CD14-positive monocyte (primary cell): ENCODE measurements at regions not wholly inside any gene's neighbourhood (a gene's known extent, or its start where the extent isn't known, plus 50 kb on each side); places are given as distances from the start of the nearest gene placed in this dataset.

Source experiments
- DNase-seq, 3 donors: peaks; one replicate each; pipeline ENCODE4 v3.0.0-alpha.2; 2011 to 2022
- H2AFZ ChIP-seq: 2 replicates; pipeline ENCODE4 v1.6.0; 2012; ENCODE audit warnings: mild to moderate bottlenecking, low read depth, low read length, inconsistent platforms; ENCODE audit not compliant: insufficient read depth, poor library complexity, severe bottlenecking
- H3K27ac ChIP-seq, 2 donors: 1 replicate in 1 of 2; 2 replicates in 1 of 2; pipeline ENCODE4 v1.5.1; 2012 to 2013; ENCODE audit warnings: low read length in 2 of 2, control low read depth in 1 of 2, inconsistent platforms in 1 of 2, low read depth in 1 of 2, mild to moderate bottlenecking in 1 of 2
- H3K27me3 ChIP-seq, 2 donors: one replicate each; pipeline versions ENCODE4 v1.6.0 to v1.6.1; 2011 to 2013; ENCODE audit warnings: low read length in 2 of 2; ENCODE audit not compliant: control insufficient read depth in 2 of 2, insufficient read depth in 2 of 2
- H3K36me3 ChIP-seq, 2 donors: replicated peaks in 1 of 2; 1 replicate in 1 of 2; 2 replicates in 1 of 2; pipeline versions ENCODE4 v1.5.1 to v1.6.1; 2012 to 2013; ENCODE audit warnings: low read length in 2 of 2, control low read depth in 1 of 2, inconsistent platforms in 1 of 2, mild to moderate bottlenecking in 1 of 2; ENCODE audit not compliant: insufficient read depth in 2 of 2, control insufficient read depth in 1 of 2
- H3K4me1 ChIP-seq, 2 donors: 1 replicate in 1 of 2; 2 replicates in 1 of 2; pipeline versions ENCODE4 v1.5.1 to v1.6.1; 2012 to 2013; ENCODE audit warnings: low read length in 2 of 2, control low read depth in 1 of 2, inconsistent platforms in 1 of 2, mild to moderate bottlenecking in 1 of 2, moderate library complexity in 1 of 2; ENCODE audit not compliant: insufficient read depth in 2 of 2, control insufficient read depth in 1 of 2
- H3K4me2 ChIP-seq: replicated peaks from 2 replicates; pipeline ENCODE3; 2012; ENCODE audit warnings: low read length, moderate library complexity, mild to moderate bottlenecking; ENCODE audit not compliant: poor library complexity, severe bottlenecking; ENCODE audit errors: extremely low read depth
- H3K4me3 ChIP-seq, 3 experiments: fragments of 200-600 bp in 1 of 3; sonication (generic) in 1 of 3; replicated peaks in 1 of 3; 1 replicate in 2 of 3; 2 replicates in 1 of 3; pipeline ENCODE4 v1.5.1; 2011 to 2013; ENCODE audit warnings: low read length in 3 of 3, mild to moderate bottlenecking in 3 of 3, control low read depth in 2 of 3, low read depth in 2 of 3, inconsistent platforms in 1 of 3, moderate library complexity in 1 of 3
- H3K79me2 ChIP-seq: 2 replicates; pipeline ENCODE4 v1.6.0; 2012; ENCODE audit warnings: mild to moderate bottlenecking, control low read depth, inconsistent platforms, low read length, moderate library complexity; ENCODE audit not compliant: insufficient read depth
- H3K9ac ChIP-seq: 2 replicates; pipeline ENCODE4 v1.6.0; 2017; ENCODE audit warnings: low read length, mild to moderate bottlenecking; ENCODE audit not compliant: insufficient read depth, poor library complexity, severe bottlenecking
- H3K9me3 ChIP-seq, 2 donors: replicated peaks in 1 of 2; 1 replicate in 1 of 2; 2 replicates in 1 of 2; pipeline versions ENCODE4 v1.5.1 to v1.6.1; 2012 to 2013; ENCODE audit warnings: low read length in 2 of 2, control low read depth in 1 of 2; ENCODE audit not compliant: control insufficient read depth in 1 of 2, insufficient read depth in 1 of 2
- H4K20me1 ChIP-seq: 2 replicates; pipeline ENCODE4 v1.6.0; 2012; ENCODE audit warnings: mild to moderate bottlenecking, low read length, control low read depth, moderate library complexity; ENCODE audit not compliant: insufficient read depth
- H3K27ac Mint-ChIP-seq, 7 donors: one replicate each; pipeline ENCODE4 v1.8.0; 2020; ENCODE audit warnings: mild to moderate bottlenecking in 7 of 7, mixed read lengths in 7 of 7, moderate library complexity in 6 of 7, inconsistent platforms in 2 of 7
- H3K27me3 Mint-ChIP-seq, 3 donors: one replicate each; pipeline ENCODE4 v1.8.0; 2021 to 2022; ENCODE audit warnings: low read depth in 3 of 3, mild to moderate bottlenecking in 3 of 3, mixed read lengths in 3 of 3, moderate library complexity in 3 of 3, inconsistent platforms in 1 of 3
- H3K36me3 Mint-ChIP-seq, 2 donors: one replicate each; pipeline ENCODE4 v1.8.0; 2020; ENCODE audit warnings: mixed read lengths in 2 of 2, inconsistent platforms in 1 of 2, mild to moderate bottlenecking in 1 of 2
- H3K4me1 Mint-ChIP-seq: one replicate; pipeline ENCODE4 v1.8.0; 2020; ENCODE audit warnings: mild to moderate bottlenecking, mixed read lengths
- H3K4me3 Mint-ChIP-seq, 2 donors: one replicate each; pipeline ENCODE4 v1.8.0; 2020; ENCODE audit warnings: mild to moderate bottlenecking in 2 of 2, mixed read lengths in 2 of 2, moderate library complexity in 1 of 2
- H3K9me3 Mint-ChIP-seq, 7 donors: one replicate each; pipeline ENCODE4 v1.8.0; 2020 to 2022; ENCODE audit warnings: mixed read lengths in 7 of 7, mild to moderate bottlenecking in 6 of 7, moderate library complexity in 6 of 7, inconsistent platforms in 2 of 7
- WGBS: methylation state at CpG from one replicate; pipeline ENCODE4 v1.1.5; 2013; ENCODE audit warnings: missing lambda C conversion rate; ENCODE audit not compliant: insufficient coverage; 5-methylcytosine and 5-hydroxymethylcytosine counted together
- intact Hi-C, 2 donors: fragments of 100-400 bp; cut with micrococcal nuclease; formaldehyde crosslinking; loops; one replicate each; pipeline versions ENCODE4 v1.15.0 to v1.15.1; 2023
- TF ChIP-seq, protein P1 (sequence below): fragments of 200-600 bp; IDR thresholded peaks from one replicate; pipeline ENCODE4 v1.8.0; 2022; ENCODE audit warnings: antibody characterized with exemption, mild to moderate bottlenecking

DNA sequence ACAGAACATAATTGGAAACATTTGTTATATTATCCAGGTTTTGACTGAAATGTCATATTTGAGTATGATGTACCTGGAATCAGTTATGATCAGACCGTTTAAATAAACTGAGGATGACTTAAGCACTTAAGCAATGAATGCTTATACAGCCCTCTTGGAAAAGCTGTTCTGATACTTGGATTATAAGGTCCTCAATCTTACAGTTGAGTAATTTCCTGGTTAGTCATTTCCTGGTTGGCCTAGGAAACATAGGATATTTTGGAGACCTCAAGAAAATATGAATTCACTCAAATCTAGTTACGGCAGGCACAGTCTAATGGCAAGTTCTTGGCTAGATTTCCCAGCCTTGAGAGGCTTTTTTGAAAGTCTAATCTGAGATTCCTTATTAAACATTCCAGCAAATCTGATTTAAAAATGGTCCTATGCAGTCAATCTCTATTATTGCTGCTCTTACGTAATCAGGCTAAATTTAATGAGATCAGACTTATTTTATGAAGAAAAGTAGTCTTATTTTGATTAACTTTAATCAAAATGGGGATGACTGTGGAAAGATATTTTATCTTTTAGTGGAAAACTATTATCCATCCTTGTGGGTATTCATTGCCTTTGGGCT, 447.2 kb downstream of the SNAPC1 start:
- Histone ChIP-seq H3K9ac (no peak overlapping the region), H3K4me2 (no peak overlapping the region), H3K27me3 (no peaks in the 10 kb centered on the region), H3K27ac (no peak overlapping the region), H3K9me3 (peaks cover 0 to 3% of the 10 kb centered on the region in 2 donors), H4K20me1 (no peaks in the 10 kb centered on the region), H3K79me2 (no peaks in the 10 kb centered on the region), H2AFZ (no peak overlapping the region), H3K36me3 (no peaks in the 10 kb centered on the region), H3K4me1 (no peaks in the 10 kb centered on the region), H3K4me3 (no peak overlapping the region)
- DNase-seq: no peak
- Mint-ChIP-seq H3K27ac (no peak overlapping the region), H3K36me3 (no peaks in the 10 kb centered on the region), H3K9me3 (peaks cover 2 to 17% (median 8%) of the 10 kb centered on the region in 7 donors), H3K4me3 (no peak overlapping the region), H3K4me1 (no peaks in the 10 kb centered on the region), H3K27me3 (peaks cover 0 to 3% (median 0%) of the 10 kb centered on the region in 3 donors)
- TF ChIP-seq, protein P1, sequence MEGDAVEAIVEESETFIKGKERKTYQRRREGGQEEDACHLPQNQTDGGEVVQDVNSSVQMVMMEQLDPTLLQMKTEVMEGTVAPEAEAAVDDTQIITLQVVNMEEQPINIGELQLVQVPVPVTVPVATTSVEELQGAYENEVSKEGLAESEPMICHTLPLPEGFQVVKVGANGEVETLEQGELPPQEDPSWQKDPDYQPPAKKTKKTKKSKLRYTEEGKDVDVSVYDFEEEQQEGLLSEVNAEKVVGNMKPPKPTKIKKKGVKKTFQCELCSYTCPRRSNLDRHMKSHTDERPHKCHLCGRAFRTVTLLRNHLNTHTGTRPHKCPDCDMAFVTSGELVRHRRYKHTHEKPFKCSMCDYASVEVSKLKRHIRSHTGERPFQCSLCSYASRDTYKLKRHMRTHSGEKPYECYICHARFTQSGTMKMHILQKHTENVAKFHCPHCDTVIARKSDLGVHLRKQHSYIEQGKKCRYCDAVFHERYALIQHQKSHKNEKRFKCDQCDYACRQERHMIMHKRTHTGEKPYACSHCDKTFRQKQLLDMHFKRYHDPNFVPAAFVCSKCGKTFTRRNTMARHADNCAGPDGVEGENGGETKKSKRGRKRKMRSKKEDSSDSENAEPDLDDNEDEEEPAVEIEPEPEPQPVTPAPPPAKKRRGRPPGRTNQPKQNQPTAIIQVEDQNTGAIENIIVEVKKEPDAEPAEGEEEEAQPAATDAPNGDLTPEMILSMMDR: no peak
- no CpG with 5 or more reads among the region's 3 CpGs for WGBS
- intact Hi-C loops: no loop called here

DNA sequence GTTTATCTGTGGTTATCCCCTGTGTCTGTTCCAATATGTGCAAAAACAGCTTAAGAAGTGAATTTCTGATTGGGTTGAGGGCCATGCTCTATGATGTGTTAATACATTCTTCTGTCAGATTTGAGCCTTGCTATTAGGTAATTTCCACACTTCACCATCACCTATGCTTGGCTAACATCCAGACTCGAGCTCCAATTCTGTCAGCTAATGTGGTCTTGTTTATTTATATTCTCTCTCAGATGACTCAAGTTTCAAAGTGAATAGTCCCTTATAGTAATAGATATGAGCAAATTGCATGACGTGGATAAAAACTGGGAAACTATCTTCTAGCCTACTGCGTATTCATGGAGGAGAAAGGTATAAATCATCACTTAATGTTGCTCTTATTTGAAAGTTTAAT, 451.3 kb downstream of the SNAPC1 start:
- Histone ChIP-seq H3K9ac (no peak overlapping the region), H3K4me2 (no peak overlapping the region), H3K4me1 (no peaks in the 10 kb centered on the region), H3K9me3 (peaks cover 0 to 3% of the 10 kb centered on the region in 2 donors), H3K79me2 (no peaks in the 10 kb centered on the region), H3K27me3 (no peaks in the 10 kb centered on the region), H4K20me1 (no peaks in the 10 kb centered on the region), H3K27ac (no peak overlapping the region), H2AFZ (no peak overlapping the region), H3K4me3 (no peak overlapping the region), H3K36me3 (no peaks in the 10 kb centered on the region)
- no peak for DNase-seq
- no CpG with 5 or more reads among the region's 3 CpGs for WGBS
- Mint-ChIP-seq H3K4me1 (no peaks in the 10 kb centered on the region), H3K9me3 (peaks cover 0 to 2% (median 0%) of the 10 kb centered on the region in 7 donors), H3K36me3 (no peaks in the 10 kb centered on the region), H3K27ac (no peak overlapping the region), H3K4me3 (no peak overlapping the region), H3K27me3 (no peaks in the 10 kb centered on the region)
- TF ChIP-seq, protein P1: no peak
- intact Hi-C loops: no loop called here
